ENCODE measurements at regions not wholly inside any gene's neighbourhood (a gene's known extent, or its start where the extent isn't known, plus 50 kb on each side); places are given as distances from the start of the nearest gene placed in this dataset.
"Not testable (repeated sequence)": the region's sequence is repeated elsewhere in the genome, so short reads cannot be mapped to it uniquely, and the experiment has no call there.

- DNase-seq, result no peak
Observed at GRCh38 chr1:213418268-213419071, 367.4 kb downstream of the RPS6KC1 start.

- DNase-seq, result no peak
Observed at GRCh38 chr1:213419401-213420030, 368.5 kb downstream of the RPS6KC1 start.

- not testable (repeated sequence) for DNase-seq
Observed at GRCh38 chr1:213421178-213421577, 370.1 kb downstream of the RPS6KC1 start.

GRCh38 chr1:213423041-213423440, 372.0 kb downstream of the RPS6KC1 start:
- no peak for DNase-seq

- DNase-seq, result no peak
Observed at GRCh38 chr1:213423605-213424004, 372.6 kb downstream of the RPS6KC1 start.

- DNase-seq, result no peak
Observed at GRCh38 chr1:213425376-213426030, 374.5 kb downstream of the RPS6KC1 start.

GRCh38 chr1:213429642-213430041, 378.6 kb downstream of the RPS6KC1 start:
- DNase-seq, result no peak

- no peak for DNase-seq
Observed at GRCh38 chr1:213435715-213436114, 384.7 kb downstream of the RPS6KC1 start.

GRCh38 chr1:213438339-213438738, 387.3 kb downstream of the RPS6KC1 start:
- no peak for DNase-seq

GRCh38 chr1:213439703-213440102, 388.7 kb downstream of the RPS6KC1 start:
- no peak for DNase-seq

- DNase-seq, result no peak
Observed at GRCh38 chr1:213440766-213441165, 389.7 kb downstream of the RPS6KC1 start.

- no peak for DNase-seq
Observed at GRCh38 chr1:213443415-213443814, 392.4 kb downstream of the RPS6KC1 start.

GRCh38 chr1:213444224-213444623, 393.2 kb downstream of the RPS6KC1 start:
- DNase-seq, result no peak

GRCh38 chr1:213446496-213446895, 395.5 kb downstream of the RPS6KC1 start:
- no peak for DNase-seq

- no peak for DNase-seq
Observed at GRCh38 chr1:213448360-213448759, 397.3 kb downstream of the RPS6KC1 start.

- no peak for DNase-seq
Observed at GRCh38 chr1:213448776-213449175, 397.7 kb downstream of the RPS6KC1 start.

GRCh38 chr1:213452501-213452900, 401.5 kb downstream of the RPS6KC1 start:
- DNase-seq, result no peak

GRCh38 chr1:213457186-213457585, 406.1 kb downstream of the RPS6KC1 start:
- DNase-seq, result no peak

- no peak for DNase-seq
Observed at GRCh38 chr1:213457733-213458132, 406.7 kb downstream of the RPS6KC1 start.

GRCh38 chr1:213462374-213462773, 411.3 kb downstream of the RPS6KC1 start:
- not testable (repeated sequence) for DNase-seq

- DNase-seq, result no peak
Observed at GRCh38 chr1:213464786-213465460, 413.9 kb downstream of the RPS6KC1 start.

GRCh38 chr1:213466541-213466940, 415.5 kb downstream of the RPS6KC1 start:
- no peak for DNase-seq

- DNase-seq, result no peak
Observed at GRCh38 chr1:213474054-213474453, 423.0 kb downstream of the RPS6KC1 start.
